Sigmoid colon (tissue), 4 donors: ENCODE measurements at regions not wholly inside any gene's neighbourhood (a gene's known extent, or its start where the extent isn't known, plus 50 kb on each side); places are given as distances from the start of the nearest gene placed in this dataset.

Source experiments
- CTCF ChIP-seq, 4 experiments: fragments of 450-650 bp in 3 of 4; fragments of 200-600 bp in 1 of 4; IDR thresholded peaks; one replicate each; pipeline ENCODE4 v1.5.1; 2016 to 2019; ENCODE audit warnings: antibody characterized with exemption in 4 of 4, mild to moderate bottlenecking in 3 of 4, moderate library complexity in 2 of 4
- EP300 ChIP-seq, 4 donors: sonication (generic); formaldehyde crosslinking; IDR thresholded peaks; one replicate each; pipeline ENCODE4 v1.6.1; 2017; ENCODE audit warnings: antibody characterized with exemption in 4 of 4
- POLR2AphosphoS5 ChIP-seq, 4 donors: sonication (generic); formaldehyde crosslinking; IDR thresholded peaks; one replicate each; pipeline ENCODE4 v1.6.1; 2017; ENCODE audit warnings: antibody characterized with exemption in 4 of 4

- no peak for TF ChIP-seq CTCF (IDR thresholded peaks at IDR 0.05)
- TF ChIP-seq EP300 (IDR thresholded peaks at IDR 0.05) = no peak
- TF ChIP-seq POLR2AphosphoS5 (IDR thresholded peaks at IDR 0.05) = no peak
These were observed 519.7 kb upstream of the PRMT6 start for GRCh38 chr1:106536741-106537140.
